GM23248 (cell line): ENCODE measurements at regions not wholly inside any gene's neighbourhood (a gene's known extent, or its start where the extent isn't known, plus 50 kb on each side); places are given as distances from the start of the nearest gene placed in this dataset.

Experiments used
- EZH2 ChIP-seq: fragments of 200-600 bp; sonication (generic); IDR thresholded peaks from 2 replicates; pipeline ENCODE4 v1.6.1; 2018; ENCODE audit warnings: antibody characterized with exemption, mild to moderate bottlenecking; ENCODE audit not compliant: insufficient read depth, poor library complexity, severe bottlenecking
- EZH2phosphoT487 ChIP-seq: fragments of 200-600 bp; sonication (generic); IDR thresholded peaks from 2 replicates; pipeline ENCODE4 v1.6.1; 2018; ENCODE audit warnings: antibody characterized with exemption, moderate library complexity, mild to moderate bottlenecking, low read depth; ENCODE audit not compliant: insufficient read depth

- TF ChIP-seq EZH2 (no peak), EZH2phosphoT487 (no peak)
These were observed 76.9 kb downstream of the MC4R start for GRCh38 chr18:60295674-60296073.
